BJ (cell line): ENCODE measurements at regions not wholly inside any gene's neighbourhood (a gene's known extent, or its start where the extent isn't known, plus 50 kb on each side); places are given as distances from the start of the nearest gene placed in this dataset.

Experiments used
- CTCF ChIA-PET: fragments of 350-600 bp; formaldehyde crosslinking; extraction: SDS; loops from one replicate; lab custom pipeline; 2021; ENCODE audit warnings: antibody characterized with exemption, inconsistent platforms; lab: Yijun Ruan, JAX
- POLR2A ChIA-PET: fragments of 300-600 bp; sonication (Branson Sonifier 250); formaldehyde crosslinking; extraction: SDS; loops from one replicate; lab custom pipeline; 2021; ENCODE audit warnings: antibody characterized with exemption; lab: Charles Lee
- DNase-seq: peaks from one replicate; pipeline ENCODE4 v3.0.0-alpha.2; 2011; ENCODE audit warnings: low read depth
- H3K27me3 ChIP-seq: 2 replicates; pipeline ENCODE4 v1.6.0; 2011; ENCODE audit warnings: low read length; ENCODE audit not compliant: control insufficient read depth, insufficient read depth
- H3K36me3 ChIP-seq: 2 replicates; pipeline ENCODE4 v1.5.1; 2011; ENCODE audit warnings: low read length; ENCODE audit not compliant: control insufficient read depth, insufficient read depth
- H3K4me3 ChIP-seq: 2 replicates; pipeline ENCODE4 v1.5.1; 2011; ENCODE audit warnings: low read depth, mild to moderate bottlenecking, control low read depth, low read length
- CTCF ChIP-seq: IDR thresholded peaks from 2 replicates; pipeline ENCODE4 v1.5.1; 2011; ENCODE audit warnings: low read depth, mild to moderate bottlenecking, control low read depth, inconsistent platforms, low read length, moderate library complexity; ENCODE audit not compliant: insufficient read depth

- ChIA-PET POLR2A (no interaction called here), CTCF (no interaction called here)
- H3K27me3 ChIP-seq: no peaks in the 10 kb centered on the region
- H3K36me3 ChIP-seq: no peaks in the 10 kb centered on the region
- no peak for DNase-seq
- no peak overlapping the region for H3K4me3 ChIP-seq
- no peak for TF ChIP-seq CTCF
Observed at GRCh38 chr2:78290581-78291214, 734.8 kb upstream of the REG3G start.

- Histone ChIP-seq H3K36me3 (no peaks in the 10 kb centered on the region), H3K4me3 (no peak overlapping the region), H3K27me3 (no peaks in the 10 kb centered on the region)
- DNase-seq: no peak
- POLR2A ChIA-PET: no interaction called here
- TF ChIP-seq CTCF: no peak
- CTCF ChIA-PET: no interaction called here
Observed at GRCh38 chr2:78293768-78294167, 731.7 kb upstream of the REG3G start.

- Histone ChIP-seq H3K36me3 (no peaks in the 10 kb centered on the region), H3K27me3 (no peaks in the 10 kb centered on the region), H3K4me3 (no peak overlapping the region)
- DNase-seq: no peak
- ChIA-PET POLR2A (no interaction called here), CTCF (no interaction called here)
- no peak for TF ChIP-seq CTCF
Observed at GRCh38 chr2:78301166-78301789, 724.2 kb upstream of the REG3G start.

GRCh38 chr2:78304678-78305077 lies 720.8 kb upstream of the REG3G start:
- CTCF ChIA-PET: no interaction called here

GRCh38 chr2:78309460-78309859 lies 716.0 kb upstream of the REG3G start:
- DNase-seq: no peak
- ChIA-PET CTCF (no interaction called here), POLR2A (no interaction called here)
- Histone ChIP-seq H3K27me3 (no peaks in the 10 kb centered on the region), H3K4me3 (no peak overlapping the region), H3K36me3 (no peaks in the 10 kb centered on the region)
- no peak for TF ChIP-seq CTCF

More at GRCh38 chr2:78304678-78305077, 720.8 kb upstream of the REG3G start:
- Histone ChIP-seq H3K27me3 (no peaks in the 10 kb centered on the region), H3K4me3 (no peak overlapping the region), H3K36me3 (no peaks in the 10 kb centered on the region)
- DNase-seq: no peak
- POLR2A ChIA-PET: no interaction called here
- TF ChIP-seq CTCF: no peak
